OCI-M2 (cell line): ENCODE measurements at regions not wholly inside any gene's neighbourhood (a gene's known extent, or its start where the extent isn't known, plus 50 kb on each side); places are given as distances from the start of the nearest gene placed in this dataset.

Source experiments
- DNase-seq: peaks from one replicate; lab custom pipeline; 2025; ENCODE audit not compliant: unreplicated experiment; lab: John Stamatoyannopoulos, UW

DNA sequence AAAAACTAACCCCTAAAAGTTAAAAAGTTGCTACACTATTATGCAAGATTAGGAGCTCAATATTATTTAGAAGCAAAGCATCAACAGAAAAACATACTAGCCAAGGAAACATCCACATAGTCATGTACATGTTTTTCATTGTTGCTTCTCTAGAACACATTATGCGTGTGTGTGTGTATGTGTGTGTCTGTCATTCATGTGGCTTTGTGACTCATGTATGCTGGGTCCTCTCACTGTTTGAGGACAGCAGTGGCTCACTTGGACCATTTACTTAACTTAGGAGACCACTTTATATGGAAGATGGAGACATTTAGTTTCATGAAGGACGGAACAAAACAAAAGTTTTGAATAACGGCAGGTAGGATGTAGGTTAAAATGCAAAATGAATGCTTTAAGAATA lies 219.4 kb upstream of the THBS1 start:
- DNase-seq = no peak

DNA sequence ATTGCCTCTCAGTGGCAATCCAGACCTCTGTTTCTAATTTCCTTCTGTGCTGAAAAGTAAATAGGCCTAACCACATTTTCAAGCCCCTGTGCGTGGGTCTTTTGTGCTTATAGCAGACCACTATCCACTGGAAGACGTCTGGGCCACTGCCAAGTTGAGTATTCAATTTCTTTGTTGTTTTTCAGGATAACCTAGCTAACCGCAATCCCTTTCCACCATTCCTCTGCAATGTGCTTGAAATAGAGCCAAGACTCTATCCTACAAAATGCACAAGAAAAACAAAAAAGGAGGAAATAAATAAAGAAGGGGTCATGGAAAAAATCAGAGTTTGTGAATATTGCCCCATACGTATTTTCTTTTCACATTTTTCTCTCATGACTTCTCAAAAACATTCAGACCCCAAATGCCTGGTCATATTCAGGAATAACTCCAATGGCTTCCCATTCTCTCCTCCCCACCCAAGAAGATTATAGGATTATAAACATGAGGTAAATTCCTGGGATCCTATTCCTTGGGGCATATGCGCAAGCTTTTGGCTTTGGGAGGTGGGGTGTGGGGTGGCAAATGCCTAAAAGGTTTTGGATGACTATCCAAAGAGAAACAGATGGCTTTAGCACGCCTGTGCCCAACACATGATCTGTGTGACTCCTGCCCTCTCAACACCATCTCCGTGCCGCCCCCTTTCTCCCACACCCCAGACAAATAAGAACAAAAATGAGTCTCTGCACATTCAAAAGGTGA lies 217.9 kb upstream of the THBS1 start:
- DNase-seq = no peak

DNA sequence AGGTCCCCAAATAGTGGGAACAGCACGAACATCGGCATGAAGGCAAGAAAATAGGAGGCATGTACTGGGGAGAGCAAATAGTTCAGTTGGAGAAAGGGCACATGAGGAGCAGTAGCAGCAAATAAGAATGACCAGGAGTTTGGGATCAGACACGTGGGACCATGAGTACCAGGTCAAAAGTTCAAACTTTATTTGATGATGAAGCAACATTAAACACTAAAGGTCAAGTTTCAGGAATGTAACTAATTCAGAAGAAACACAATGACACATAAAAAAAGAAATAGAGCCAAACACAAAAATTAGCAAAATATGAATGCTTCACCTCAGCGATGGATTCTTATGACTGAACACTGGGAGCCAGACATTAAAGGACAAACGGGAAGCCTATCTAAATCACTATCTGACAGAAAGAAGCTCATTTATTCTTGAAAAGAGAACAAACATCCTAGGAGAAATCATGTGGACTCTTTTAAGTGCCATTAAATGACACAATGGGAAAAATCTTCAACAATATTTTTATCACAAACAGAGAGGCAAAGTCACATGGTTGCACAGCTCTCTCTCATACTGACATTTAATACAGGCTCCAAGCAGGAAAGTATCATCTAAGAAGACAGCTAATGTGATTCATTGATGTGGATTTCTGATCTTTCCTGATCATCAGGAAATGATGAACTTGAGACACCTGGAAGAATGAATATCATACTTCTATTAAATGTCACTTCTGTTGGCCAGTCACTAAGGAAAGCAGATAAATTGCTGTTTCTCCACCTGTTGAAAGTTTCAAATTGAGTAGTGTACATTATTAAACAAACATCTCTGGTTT lies 216.9 kb upstream of the THBS1 start:
- DNase-seq = no peak

DNA sequence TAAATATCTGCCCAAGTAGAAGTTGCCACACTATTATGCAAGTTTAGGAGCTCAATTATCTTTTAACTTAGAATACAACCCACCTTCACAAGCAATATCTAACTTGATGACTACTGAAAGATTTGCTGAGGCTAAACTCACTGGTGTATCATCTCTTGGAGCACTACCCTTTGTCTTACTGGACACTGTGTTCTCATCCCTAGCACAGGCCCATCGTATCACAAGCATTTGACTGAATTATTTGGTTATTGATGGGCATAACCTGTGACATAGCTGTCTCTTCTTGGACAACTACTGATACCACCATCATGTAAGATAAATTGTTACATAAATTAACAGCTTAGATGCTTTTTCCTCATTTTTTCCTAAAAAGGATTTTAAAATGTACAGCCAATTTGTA lies 216.2 kb upstream of the THBS1 start:
- DNase-seq = no peak

DNA sequence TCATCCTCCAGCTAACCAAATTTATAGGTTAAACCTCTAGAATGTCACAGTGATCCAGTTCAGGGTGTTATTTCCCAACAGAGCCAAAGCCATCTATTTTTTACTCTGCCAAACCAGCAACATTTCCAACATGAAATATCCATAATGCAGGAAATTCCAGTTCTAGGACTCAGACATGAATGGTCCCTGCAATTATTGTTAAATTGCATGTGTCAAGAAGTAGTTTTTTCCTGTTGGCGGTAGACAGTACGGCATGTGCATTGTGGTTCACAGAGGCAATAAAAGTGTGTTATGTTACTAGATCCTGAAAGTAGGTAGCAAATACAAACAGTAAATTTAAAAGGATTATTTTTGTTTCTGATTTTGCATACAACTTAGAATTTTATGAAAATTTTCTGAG lies 215.7 kb upstream of the THBS1 start:
- DNase-seq = no peak

DNA sequence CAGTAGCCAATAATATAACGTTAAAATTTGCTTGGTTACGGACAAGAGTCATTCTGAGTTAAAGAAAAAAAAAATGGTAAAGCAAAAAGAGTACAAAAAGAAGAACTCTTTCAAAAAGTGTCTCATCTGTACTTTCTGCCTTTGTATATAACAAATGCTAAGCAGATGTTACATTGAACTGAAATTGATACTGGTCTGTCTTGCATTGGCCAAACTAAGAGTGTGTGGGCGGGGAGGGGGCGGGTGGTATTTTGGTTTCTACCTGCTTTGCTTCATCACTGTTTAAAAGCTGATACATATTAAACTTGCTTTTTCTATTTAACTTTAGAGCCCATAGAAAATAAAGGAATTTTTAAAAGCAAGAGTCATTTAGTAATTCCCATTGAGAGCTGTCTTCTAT lies 215.0 kb upstream of the THBS1 start:
- DNase-seq = no peak

DNA sequence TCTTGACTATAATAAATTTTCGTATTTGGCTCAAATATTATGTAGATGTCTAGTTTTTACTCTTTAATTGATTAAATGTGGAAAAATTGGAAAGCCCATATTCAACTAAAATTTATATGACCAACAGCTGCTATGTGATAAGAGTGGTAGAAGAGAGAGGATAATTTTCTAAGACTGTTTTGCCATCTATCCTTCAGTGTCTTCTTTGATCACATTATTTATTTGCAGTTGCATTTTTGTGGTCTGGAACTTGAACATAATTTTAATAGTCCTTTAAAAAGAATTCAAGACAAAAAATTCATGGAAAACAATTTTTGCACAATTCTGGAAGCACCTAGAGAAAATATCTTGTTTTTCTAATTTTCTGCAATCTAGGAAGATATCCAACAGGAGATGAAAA lies 213.3 kb upstream of the THBS1 start:
- no peak for DNase-seq

DNA sequence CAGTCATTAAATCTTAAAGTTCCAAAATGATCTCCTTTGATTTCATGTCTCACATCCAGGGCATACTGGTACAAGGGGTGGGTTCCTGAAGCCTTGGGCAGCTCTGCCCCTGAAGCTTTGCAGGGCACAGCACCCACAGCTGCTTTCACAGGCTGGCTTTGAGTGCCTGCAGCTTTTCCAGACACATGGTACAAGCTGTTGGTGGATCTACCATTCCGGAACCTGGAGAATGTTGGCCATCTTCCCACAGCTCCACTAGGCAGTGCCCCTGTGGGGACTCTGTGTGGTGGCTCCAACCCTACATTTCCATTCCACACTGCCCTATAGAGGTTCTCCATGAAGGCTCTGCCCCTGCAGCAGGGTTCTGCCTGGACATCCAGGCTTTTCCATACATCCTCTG lies 211.1 kb upstream of the THBS1 start:
- no peak for DNase-seq

DNA sequence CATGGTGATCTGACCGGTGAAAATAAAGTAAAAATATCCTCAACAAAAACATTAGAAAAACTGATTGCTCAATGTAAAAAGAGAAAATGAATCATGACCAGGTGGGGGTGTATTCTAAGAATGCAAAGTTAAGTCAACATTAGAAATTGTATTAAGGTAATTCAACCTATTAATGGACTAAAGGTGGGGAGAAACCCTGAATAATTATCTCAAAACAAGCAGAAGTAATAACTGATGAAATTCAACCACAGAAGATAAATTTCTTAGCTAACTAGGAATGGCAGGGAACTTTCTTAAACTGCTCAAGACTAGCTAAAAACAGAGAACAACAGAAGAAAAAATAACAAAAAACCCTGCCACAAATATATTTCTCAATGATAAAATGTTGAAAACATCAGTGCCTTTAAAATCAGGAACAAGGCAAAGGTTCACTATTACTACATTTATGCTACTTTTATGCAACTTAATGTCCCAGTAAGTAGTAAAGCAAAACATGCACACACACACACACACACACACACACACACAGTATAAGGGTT lies 204.4 kb upstream of the THBS1 start:
- DNase-seq = no peak

DNA sequence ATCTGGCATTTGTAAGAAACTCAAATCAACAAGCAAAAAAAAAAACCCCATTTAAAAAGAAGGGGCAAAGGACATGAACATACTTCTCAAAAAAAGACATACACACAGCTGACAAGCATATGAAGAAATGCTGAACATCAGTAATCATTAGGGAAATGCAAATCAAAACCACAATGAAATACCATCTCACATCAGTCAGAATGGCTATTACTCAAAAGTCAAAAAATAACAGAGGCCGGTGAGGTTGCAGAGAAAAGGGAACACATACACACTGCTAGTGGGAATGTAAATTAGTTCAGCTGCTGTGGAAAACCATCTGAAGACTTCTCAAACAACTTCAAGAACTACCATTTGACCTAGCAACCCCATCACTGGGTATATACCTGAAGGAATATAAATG lies 199.4 kb upstream of the THBS1 start:
- no peak for DNase-seq

DNA sequence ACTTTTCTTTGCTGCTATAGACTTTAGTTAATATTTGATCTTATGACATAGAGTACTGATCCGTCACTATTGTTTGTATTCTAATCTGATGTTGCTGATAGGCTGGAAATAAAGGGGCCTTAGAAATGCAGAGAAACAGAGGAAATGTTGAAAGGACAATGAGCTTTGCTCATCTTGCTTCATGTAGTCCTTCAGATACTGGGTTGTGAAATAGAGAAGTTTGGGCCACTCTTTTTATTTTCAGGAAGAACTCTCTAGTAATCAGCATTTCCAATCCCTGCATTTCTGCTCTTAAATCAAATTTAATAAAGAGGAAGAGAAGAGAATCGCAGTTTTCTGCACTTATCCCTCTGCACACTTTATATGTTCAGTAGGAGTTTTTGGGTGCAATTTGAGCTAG lies 192.8 kb upstream of the THBS1 start:
- no peak for DNase-seq

DNA sequence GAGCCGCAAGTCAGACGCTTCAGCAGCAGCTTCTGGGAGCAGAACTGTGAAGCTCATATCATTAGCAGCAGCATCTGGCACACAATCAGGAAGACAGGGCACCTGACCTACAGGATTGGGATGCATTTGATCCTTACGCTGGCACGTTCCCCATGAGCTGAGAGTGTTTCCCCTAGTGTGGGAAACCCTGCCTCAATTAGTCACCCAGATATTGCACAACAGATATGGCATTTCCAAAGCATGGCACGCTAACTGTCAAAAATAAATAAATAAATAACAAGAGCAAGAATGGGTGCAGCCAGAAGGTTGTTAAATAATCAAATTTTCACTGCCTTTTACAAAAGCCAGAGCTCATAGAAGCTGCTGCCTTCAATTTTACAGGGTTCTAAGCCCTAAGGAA lies 189.6 kb upstream of the THBS1 start:
- no peak for DNase-seq

DNA sequence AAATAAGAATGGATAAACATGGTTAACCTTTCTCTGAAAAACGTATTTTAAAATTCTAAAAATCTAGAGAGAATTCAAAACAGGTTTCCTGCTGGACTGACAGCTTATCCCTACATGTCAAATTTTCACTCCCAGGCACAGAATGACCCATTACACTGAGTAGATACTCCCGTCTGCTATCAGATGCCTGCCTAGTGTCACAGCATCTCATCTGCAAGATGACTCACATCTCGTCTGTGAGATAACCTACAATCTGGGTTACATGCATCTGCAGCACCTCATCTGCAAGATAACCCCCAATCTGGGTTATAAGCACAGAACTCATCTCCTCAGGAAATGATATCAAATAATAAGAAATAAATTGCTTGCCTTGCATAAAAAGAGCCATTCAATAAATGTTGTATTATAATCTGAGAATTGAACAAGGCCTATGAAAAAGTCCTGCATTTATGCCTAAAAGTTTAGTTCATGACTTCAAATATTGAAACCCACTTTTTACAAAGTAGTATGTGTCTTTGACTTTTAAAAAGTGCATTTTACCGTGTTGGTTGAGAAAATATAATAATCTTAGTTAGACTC lies 188.3 kb upstream of the THBS1 start:
- DNase-seq = no peak

DNA sequence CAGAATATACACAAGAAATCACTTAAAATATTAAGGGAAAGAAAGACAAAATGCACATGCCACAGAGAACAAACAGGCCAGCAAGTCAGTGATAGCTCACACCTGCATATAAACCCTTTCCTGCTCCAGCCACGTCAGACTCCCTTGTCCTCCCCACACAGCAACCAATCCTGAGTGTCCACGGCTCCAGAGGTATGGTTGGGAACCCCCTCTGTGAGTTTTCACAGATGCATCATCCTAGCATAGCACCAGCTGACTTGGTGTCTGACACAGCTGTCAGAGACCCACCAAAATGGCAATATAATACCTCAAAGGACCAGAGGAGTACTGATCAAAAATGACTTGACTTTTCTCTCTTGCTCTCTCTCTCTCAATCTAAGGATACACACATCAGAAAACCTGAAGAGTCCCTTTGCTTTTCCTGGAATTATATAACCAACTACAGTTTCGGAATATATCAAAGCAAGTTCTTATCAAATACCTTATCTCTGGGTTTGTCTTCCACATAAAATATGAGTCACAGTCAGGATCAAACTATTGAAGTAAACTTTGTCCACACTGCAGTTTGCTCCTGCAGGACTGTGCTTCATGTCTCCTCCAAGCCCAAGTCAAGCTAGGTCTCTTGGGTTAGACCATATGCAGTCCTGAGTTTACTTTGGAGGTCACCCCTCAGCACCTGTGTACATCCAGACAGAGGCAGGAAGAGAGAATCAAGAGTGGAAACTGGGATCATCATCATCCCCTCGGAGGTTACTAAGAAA lies 187.1 kb upstream of the THBS1 start:
- DNase-seq = no peak

DNA sequence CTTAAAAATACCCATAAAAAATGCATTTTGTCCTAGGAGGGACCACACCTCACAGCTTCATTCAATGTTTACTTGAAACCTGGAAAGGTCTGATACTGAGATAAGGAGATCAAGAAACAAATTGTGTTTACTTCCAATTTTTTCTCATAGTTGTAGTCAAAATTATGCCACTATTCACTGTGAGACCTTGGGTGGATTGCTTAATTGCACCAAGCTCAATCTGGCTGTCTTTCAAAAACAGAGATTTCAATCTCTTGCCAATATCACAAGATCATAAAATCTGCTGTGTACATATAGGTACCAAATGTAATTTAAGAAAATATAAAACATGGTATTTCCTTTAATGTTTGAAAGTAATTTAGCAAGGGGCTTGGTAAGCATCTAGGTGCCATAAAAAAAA lies 186.4 kb upstream of the THBS1 start:
- DNase-seq = no peak

DNA sequence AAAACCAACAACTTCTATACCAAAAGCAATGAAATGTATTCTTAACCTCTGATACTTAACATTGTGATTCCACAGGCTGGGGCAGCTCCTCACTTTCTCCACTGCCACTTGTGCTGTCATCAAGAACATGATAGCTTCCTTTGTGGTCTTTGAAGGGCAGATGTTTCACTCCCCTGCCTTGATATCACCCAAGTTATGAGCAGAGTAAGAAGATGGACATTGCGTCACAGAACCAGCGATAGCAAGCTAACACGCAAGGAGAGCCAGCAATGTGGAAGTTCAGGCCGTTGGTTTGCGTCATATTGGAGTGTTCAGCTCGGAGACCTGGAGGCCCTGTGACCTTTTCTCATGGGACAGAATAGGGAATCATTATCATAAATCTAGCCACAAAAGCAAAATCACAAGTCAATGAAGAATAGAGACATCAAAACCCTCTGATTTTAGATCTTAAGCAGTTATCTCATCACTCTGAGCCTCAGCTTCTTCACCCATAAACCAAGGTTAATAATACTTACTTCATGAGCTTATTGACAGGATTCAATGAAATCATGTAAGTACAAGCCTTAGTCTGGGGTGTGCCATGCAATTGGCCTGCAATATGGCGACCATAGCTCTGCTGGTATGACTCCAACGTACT lies 183.8 kb upstream of the THBS1 start:
- no peak for DNase-seq

DNA sequence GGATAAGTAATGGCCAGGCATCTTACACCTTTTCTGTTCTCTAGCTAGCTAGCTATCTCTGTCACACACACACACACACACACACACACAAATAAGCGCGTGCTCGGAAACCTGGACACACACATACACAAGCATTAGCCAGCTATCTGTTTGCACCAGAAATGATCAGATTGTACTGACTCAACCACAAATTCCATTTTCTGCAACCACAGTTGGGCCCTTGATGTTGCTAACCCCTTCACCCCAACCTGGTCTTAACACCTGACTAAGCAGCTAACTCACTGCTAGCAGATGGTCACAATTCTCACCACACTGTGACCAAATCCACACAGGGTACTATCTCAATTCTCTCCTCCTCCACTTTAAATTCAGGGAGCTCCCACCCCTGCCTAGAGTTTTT lies 183.0 kb upstream of the THBS1 start:
- no peak for DNase-seq

DNA sequence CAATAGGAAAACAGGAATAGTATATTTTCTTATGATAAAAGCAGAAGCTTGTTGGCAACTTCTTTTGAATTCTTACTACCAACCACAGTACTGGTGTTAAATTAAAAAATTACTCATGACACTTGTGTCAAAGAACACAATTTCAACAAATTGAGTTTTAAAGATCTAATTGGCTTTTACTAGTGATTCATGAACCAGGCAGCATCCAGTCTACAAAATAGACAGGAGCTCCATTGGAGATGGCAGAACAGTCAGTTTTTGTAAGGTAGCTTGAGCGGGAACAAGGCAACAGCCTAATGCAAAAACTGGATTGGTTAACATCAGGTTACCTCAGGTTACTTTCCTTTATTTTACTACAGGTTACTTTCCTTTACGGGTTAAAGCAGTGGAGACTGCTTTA lies 181.3 kb upstream of the THBS1 start:
- no peak for DNase-seq

DNA sequence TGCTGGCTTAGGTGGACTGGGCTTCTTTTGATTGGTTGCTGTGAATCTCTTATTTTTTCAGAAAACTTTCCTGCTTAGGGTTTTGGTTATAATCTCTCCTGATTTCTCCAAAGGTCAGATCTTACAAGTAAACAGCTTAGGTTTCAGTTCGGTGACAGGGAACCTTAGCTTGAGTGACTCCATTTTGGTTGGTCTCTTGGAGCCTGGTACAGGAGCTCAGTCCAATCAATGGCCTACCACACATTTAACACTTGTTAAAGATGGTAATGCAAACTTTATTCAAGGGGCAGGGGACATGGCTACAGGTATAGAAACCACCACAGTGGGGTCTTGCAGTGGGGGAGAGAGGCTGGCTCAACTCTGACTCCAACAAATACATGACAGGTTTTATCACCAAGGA lies 180.9 kb upstream of the THBS1 start:
- DNase-seq = no peak

DNA sequence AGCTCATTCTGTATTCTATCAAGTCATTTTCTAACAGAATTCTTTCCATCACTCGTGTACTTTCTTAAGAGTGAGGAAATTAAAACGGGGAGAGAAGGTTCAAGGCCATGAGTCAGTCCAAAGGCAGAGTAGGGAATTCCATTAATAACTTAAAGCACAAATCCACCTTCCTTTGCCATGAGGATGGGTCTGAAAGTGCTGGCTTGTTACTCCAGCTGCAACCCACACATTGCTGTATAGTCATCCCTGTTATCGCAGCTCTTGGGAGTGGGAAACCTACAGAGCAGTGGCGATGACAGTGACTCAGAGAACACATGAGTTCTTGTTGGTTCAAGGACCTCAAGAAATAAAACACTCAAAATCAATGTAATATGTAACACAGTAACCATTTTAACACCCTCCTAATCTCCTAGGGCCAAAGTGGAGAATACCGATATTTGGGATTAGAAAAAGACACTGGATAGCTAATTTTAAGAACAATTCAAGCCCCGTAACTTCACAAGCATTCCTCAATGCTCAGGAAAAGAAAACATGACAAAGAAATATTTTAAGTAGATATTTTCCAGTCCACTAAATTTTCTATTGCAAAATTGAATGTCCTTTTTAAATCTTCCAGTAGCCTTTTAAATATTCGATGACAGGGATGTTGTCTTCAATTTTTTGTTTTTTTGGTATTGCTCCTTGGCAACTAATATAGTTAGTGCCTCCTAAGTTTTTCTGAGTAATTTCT lies 179.9 kb upstream of the THBS1 start:
- no peak for DNase-seq
